Dedifferentiated amniotic fluid mesenchymal stem cell (primary cell): ENCODE measurements at regions not wholly inside any gene's neighbourhood (a gene's known extent, or its start where the extent isn't known, plus 50 kb on each side); places are given as distances from the start of the nearest gene placed in this dataset.

Source experiments
- DNase-seq: peaks from one replicate; pipeline ENCODE4 v3.0.0-alpha.2; 2016; ENCODE audit errors: extremely low spot score

GRCh38 chr7:52705768-52706167, 329.7 kb upstream of the POM121L12 start:
- DNase-seq: no peak

DNA sequence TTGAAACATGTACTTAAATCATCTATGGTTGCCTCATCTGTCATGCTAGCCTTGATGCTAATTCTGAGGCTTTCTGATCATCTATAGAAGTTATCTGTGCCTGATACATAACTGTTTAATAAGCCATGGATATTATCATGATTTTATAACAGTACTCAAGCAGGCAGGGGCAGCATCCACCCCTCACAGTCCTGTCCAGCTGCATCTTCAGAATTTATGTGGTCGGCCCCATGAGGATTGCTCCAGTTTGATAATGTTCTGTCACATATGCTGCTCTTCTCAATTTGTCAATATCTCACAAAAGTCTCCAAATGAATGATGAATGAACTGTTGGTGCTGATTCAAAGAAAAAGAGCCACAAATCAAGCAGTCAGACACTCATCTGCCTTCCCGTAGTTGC, 335.1 kb upstream of the POM121L12 start:
- no peak for DNase-seq

DNA sequence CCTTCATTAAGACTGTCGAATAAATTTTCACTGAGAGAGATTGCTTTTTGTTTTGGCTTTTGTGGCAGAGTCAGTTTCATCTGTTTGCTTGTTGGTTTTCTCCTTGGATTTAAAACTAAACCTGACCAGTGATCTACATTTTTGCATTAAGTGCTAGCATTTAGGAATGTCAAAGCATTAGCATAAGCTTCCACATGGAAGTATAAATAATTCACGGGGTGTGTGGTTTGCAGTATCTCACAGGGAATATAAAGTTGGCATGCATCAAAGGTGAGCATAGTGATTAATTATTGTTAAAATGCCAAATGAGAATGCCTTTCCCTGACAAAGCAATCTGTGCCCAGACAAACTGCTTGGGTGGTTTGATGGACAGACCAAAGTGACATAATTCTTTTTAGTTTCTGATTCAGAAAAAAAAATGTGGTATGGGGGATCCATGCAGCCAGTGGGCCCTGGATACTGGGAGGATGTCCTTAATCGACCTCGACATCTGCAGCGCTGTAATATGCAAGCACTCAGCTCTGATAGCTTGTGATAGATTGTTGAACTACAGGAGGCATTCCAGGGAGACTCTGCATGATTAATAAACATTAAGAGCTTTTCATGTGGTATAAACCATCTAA, 339.3 kb upstream of the POM121L12 start:
- no peak for DNase-seq

GRCh38 chr7:52691257-52691656, 344.2 kb upstream of the POM121L12 start:
- no peak for DNase-seq

DNA sequence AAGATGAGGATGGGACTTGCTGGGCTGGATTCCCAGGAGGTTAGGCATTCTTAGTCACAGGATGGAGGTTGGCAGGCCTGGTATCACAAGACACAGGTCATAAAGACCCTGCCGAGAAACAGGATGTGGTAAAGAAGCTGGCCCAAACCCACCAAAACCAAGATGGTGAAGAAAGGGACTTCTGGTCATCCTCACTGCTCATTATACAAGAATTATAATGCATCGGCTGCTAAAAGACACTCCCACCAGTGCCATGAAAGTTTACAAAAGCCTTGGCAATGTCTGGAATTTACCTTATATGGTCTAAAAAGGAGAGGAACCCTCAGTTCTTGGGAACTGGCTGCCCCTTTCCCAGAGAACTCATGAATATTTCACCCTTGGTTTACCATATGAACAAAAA, 345.5 kb upstream of the POM121L12 start:
- DNase-seq: no peak

DNA sequence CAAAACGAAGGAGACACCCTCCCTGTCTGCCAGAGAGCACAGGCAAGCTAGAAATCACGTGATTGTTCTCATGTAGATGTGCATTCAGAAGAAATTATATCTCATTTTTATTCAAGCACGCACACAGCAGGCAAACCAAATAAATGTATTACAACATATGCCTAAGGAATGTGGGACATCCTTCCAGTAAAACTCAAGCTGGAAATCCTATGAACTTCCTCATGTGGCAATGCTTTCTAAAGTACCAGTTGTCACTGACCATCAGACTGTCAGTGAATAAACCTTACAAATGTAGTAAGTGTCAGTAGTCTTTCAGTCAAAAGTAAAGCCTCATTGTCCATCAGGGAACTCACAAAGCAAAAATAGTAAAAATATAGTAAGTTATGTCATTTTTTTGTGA, 350.1 kb upstream of the POM121L12 start:
- no peak for DNase-seq

DNA sequence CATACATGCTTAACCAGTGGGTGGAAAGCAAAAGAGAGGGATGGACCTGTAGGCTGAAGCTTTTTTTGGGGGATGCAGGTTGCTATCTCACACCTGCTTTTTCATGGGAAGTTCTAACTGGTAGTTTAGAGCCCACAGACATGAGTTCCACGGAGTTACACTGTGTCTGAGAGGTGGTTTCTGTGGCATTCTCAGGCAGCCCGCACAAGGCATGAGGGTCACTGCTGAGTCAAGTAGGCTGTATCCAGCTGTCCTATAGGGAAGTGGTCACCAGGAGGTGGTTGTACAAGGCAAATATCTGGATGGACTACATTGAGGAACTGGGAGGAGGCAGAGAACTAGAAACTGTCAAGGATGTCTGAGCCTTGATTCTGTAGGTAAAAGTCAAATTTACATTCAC, 351.0 kb upstream of the POM121L12 start:
- DNase-seq: no peak

DNA sequence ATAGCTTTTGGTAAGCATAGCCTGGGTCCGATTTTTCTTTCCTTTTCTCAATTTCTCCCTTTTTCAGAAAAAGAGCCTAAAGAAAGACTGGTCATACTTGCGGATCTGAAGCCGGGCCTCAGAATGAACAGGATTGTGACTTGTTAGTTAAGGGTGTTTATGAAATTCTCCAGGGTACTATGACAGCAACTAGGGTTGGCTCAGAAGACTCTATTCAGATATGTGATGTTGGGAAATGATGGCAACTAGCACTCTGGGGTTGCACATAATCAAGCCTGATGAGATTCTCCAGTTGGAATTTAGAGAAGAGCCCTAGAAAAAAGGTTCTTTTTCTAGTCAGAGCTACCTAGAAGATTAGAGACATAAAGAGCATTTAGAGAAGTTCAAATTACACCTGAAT, 352.4 kb upstream of the POM121L12 start:
- no peak for DNase-seq

GRCh38 chr7:52670608-52671225, 364.7 kb upstream of the POM121L12 start:
- DNase-seq: no peak

DNA sequence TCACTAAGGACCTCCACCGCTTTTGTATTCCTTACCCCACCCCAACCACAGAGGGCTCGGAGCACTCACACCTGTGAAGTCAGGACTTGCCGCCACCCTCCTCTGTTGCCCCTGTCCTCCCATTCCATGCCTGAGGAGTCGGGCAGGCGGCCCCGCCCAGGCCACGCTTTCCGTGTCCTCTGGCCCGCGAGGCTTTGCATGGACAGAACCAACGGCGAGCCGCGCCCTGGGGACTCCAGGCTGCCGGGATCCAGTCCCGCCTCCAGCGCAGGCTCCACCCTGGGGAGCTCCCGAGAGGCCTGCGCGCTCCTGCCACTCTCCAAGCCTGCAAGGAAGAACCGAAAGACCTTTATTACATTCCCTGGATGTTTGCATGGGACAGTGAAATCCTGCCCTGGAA, 366.4 kb upstream of the POM121L12 start:
- no peak for DNase-seq

DNA sequence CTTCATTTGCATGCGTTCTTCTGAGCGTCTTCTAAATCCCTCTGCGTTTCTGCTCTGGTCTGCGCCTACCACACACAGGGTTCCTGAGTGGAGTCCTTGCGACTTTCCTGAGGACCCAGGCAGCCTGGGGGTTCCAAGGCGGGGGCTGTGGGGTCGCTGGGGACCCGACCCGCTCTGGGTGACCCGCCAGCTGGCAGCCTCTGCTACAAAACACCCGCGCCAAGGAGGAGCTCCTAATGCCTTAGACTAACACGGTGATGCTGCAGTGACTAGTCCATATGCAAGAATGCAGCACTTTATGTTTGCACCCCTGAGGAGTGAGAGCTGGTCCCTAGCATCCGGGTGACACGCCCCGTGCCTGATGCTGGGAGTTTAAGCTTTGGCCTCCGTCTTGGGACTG, 367.0 kb upstream of the POM121L12 start:
- no peak for DNase-seq

- no peak for DNase-seq
Observed at GRCh38 chr7:52659178-52659577, 376.3 kb upstream of the POM121L12 start.

DNA sequence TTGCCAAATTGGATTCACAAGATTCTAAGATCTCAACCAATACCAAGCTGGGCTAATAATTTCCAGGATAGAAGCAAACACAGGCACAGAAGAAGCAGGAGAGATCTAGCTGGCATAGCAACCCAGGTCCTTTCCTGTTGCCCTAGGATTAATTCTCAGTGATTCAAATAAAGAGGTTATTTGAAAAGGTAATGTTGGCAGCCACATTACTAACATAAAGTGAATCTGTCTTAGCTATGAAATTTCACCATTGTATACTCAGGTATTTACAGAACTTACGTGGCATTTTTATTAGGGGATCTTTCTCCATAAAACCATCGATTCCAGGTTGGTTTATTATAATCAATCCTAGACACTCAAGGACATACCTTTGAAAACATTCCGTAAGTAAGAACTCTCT, 379.3 kb upstream of the POM121L12 start:
- DNase-seq: no peak

DNA sequence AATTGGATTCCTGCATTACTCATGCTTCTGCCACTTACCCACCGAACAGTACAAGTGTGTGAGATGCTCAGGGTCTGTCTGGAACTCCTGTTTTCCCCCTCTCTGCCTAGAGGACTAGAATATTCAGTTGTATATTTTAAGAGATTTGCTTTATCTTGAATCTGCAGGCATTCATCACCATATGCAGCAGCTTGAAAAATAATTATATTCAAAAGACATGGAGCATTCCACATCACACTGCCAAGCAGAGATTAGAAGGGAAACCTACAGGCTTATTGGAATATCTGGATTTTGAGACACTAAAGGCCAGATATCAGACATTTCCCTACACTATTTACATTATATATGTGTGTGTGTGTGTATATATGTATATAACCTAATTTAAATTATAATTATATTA, 382.8 kb upstream of the POM121L12 start:
- DNase-seq: no peak

GRCh38 chr7:52648872-52649271, 386.6 kb upstream of the POM121L12 start:
- no peak for DNase-seq

- DNase-seq: no peak
Observed at GRCh38 chr7:52647046-52647445, 388.4 kb upstream of the POM121L12 start.

DNA sequence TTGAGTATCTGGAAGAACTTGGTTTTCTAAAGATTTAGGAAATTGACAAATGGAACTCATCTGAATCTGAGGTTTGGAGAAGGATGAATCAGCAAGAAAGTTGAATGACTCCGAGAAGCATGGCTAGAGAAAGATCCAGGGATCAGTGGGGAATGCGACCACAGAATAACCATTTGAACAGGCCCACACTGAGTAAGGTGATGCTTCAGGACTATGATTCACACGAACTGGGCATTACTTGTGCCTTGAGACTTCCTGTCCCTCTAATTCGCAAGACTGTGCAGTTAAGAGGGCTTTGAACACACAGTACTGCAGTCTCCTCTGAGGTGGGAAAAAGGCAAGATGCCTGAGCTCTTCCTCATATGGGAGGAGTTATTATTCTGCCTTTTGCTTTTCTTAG, 395.5 kb upstream of the POM121L12 start:
- DNase-seq: no peak

- no peak for DNase-seq
Observed at GRCh38 chr7:52639126-52639525, 396.3 kb upstream of the POM121L12 start.

- no peak for DNase-seq
Observed at GRCh38 chr7:52635021-52635420, 400.4 kb upstream of the POM121L12 start.

DNA sequence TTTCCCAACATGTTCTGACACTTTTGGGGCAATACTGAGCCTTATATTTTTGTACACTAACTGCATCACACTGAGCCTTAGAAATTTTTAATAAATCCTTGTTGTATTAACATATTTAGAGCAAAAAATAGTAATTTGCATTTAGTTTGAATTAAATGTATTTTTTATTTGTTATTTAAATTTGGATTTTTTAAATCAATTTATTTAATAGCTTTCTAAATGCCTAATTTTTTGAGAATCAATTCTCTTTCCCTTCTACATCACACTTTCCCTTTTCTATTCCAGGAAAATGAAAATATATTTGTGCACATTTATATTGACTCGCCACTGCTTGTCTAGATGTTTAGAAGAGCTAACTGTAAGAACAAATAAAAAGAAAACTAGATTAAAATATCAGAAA, 414.6 kb upstream of the POM121L12 start:
- no peak for DNase-seq

GRCh38 chr7:52616552-52616951, 418.9 kb upstream of the POM121L12 start:
- no peak for DNase-seq

DNA sequence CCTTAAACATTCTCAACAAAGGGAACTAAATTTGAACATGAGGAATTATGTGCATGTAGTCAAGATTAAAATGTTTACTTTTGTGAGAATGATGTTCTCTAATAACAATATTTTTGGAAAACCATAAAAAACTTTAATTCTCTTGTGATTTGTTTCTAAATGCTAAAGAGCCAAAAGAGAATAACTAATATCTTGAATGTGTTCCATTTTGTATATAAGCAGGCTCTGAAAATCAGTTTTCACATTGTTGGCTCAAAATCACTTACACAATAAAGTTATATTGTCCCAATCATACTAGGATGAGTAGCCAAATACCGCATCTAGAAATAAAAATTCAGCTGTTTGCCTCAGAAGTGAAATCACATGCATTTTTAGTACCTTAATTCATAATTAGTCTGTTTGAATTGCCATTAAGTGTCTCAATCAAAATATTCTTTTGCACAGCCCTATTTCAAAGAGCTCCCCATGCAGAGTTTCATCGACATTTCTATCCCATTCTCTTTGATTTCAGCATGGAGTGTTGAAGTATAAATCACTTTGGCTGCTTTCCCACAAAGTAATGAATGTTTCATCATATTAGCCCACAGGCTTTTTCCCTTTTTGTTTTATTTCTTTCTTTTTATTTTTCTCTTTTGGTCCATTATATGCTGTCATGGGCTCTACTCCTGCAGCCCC, 420.3 kb upstream of the POM121L12 start:
- no peak for DNase-seq

DNA sequence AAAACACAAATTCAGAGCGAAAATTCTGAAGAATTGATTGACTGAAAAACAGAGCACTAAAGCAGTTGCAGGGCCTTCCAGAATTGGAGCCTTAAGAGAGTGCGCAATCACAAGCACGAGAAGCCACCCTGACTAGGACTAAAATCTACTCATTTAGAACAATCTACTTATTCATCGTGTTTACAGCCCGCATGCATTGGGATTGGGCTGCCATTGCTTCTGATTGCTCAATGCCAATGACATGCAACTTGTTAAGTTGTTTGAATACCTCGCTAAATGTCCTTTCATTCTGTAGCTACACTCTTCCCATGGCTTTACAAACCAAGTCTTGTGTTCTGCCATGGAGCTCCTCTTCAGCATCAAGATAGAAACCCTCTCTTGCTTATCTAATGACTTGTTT, 425.9 kb upstream of the POM121L12 start:
- DNase-seq: no peak

- DNase-seq: no peak
Observed at GRCh38 chr7:52592698-52593097, 442.7 kb upstream of the POM121L12 start.
